ENCODE measurements at regions not wholly inside any gene's neighbourhood (a gene's known extent, or its start where the extent isn't known, plus 50 kb on each side); places are given as distances from the start of the nearest gene placed in this dataset.

- TF ChIP-seq POLR2AphosphoS5 (IDR thresholded peaks at IDR 0.05; ENCODE audit: low read depth, low read length) (no peak), POLR2A (IDR thresholded peaks at IDR 0.05; ENCODE audit: low read depth, low read length) (no peak)
These were observed 1110.2 kb downstream of the TAF11L14 start for GRCh38 chr5:18744441-18744840.

Measured in GM12892 (cell line).